ENCODE measurements at regions not wholly inside any gene's neighbourhood (a gene's known extent, or its start where the extent isn't known, plus 50 kb on each side); places are given as distances from the start of the nearest gene placed in this dataset.
"Not testable (repeated sequence)": the region's sequence is repeated elsewhere in the genome, so short reads cannot be mapped to it uniquely, and the experiment has no call there.

DNA sequence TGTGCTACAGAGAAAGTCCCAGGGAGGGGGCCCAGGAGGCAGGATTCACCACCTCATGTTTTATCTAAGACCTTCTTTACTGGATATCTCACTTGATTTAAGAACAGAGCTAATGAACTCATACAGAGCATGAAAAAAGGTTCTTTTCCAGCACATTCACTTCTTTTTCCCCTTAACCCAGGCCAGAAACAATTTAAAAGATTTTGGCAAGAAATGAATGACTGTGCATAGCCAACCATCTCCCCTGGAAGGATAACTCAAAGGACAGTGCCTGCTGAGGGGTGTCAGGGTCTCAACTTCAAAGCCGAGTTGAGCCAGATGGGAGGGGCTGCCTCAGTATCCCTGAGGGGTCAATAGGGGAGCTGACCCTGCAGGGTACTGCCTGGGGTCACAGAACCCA, 253.4 kb downstream of the SOD2 start:
- no peak for DNase-seq

DNA sequence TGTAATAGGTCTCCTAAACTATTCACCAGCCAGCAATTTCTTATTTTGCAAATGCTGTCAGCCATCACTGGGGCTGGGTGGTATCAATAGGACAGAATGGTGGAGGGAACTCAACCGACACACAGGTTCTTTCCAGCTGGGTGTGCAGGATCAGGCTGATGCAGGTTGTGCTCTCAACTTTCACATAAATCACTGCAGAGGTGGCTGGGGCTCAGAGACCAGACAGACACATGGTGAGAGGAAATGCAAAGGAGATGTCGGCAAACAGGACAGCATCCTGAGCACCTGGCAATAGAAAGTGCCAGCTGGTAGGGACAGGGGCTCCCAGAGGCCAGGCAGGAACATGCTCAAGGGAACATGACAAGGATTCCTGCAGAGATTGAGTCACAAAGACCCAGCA, 254.9 kb downstream of the SOD2 start:
- DNase-seq: no peak

DNA sequence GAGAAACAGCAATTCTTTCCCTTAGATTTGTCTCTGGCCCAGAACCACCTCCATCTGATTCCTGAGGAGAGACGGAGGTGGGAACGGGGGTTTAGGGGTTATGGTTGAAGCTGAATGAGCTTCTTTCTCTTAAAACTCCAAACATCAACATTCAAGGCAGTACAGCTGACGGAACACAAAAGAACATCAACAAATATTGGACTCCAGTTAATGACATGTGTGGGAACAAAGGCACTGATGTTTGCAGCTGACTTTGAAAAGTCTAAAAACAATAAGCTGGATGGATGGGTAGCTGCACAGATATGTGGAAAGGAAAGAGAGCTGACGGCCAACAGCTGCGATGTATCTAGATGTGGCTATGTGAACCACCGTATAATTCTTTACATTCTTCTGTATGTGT, 256.5 kb downstream of the SOD2 start:
- DNase-seq: no peak

DNA sequence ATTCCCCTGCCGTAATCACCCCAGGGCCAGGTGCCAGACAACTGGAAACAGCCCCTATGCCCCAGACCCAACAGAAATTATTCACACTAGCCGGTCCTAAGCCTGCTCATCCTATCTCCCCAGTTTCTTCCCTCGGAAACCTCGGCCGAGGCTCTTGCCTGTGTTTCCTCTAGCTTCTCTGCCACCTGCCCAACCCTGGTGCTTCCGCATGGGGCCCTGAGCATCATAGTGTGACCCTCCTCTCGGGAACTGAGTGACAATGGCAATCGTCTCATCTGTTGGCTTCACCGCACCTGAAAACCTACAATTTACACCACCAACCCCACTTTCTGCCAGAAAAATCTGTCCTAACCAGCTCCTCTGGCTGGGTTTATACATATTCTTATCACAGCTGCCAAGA, 257.3 kb downstream of the SOD2 start:
- no peak for DNase-seq

DNA sequence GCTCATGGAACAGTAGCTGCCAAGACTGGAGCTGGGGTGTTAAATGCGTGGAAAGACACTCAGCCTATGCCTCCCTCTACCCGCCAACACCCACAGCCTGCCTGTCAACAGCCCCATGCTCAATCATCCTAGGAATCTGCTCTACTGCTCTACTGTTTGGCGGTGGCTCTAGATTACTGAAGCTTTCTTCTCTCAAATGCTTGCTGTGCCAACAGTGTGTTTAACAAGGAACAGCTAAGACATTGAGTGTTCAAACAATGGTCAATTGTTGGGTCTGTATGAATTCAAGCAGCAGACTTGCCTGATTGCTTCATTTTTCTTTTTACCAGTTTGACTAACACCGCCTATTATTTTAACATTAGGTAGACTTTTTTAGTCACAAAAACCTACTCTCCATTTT, 258.6 kb downstream of the SOD2 start:
- no peak for DNase-seq

DNA sequence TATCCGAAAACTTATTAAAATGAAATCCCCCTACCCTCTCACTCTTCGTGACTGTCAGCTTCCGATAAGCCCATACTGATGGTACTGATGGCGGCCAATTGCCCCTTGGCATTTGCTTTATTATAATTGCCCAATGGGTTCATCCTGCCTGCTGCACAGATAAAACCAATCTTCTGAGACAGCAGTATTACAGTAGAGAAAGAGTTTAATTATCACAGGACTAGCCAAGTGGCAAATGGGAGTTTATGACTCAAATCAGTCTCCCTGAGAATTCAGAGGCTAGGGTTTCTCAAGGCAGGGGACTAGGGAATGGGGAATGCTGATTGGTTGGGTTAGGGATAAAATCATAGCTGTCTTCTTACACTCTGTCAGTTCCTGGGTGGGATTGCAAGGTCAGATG, 259.5 kb downstream of the SOD2 start:
- DNase-seq: no peak

DNA sequence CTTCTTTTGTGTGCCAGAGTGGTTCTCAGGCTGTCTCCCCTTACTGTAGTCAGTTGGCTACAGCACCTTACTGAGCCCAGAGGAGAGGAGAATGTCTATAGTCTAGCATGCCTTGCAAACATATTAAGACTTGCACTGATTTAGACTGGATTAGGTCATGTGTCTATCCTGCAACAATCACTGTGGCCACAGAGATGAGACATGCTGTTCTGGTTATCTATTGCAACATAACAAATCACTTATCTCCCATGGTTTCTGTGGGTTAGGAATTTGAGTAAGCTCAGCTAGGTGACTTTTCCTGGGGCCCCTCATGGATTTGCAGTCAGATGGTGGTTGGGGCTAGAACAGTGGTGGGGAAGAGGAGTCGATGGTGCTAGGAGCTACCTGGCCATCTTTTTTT, 261.3 kb downstream of the SOD2 start:
- DNase-seq: no peak

DNA sequence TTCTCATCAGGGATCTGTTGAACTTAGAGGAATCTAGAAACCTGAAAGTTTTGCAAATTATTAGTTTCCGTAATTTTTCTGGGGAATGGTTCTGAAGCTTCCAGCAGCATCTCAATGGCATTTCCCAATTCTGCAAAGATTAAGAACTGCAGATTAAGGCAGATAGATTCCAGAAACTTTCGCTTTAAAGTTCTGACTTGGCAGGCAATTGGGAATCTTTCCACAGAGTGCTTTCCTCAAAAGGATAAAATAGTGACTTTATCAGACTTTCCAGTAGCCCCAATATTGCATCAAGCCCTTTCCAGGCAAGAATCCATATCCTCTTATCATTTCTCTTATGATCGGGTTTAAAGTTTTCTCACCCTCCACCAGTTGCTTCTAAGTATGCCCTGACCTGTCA, 261.1 kb downstream of the FNDC1 start:
- DNase-seq: no peak

DNA sequence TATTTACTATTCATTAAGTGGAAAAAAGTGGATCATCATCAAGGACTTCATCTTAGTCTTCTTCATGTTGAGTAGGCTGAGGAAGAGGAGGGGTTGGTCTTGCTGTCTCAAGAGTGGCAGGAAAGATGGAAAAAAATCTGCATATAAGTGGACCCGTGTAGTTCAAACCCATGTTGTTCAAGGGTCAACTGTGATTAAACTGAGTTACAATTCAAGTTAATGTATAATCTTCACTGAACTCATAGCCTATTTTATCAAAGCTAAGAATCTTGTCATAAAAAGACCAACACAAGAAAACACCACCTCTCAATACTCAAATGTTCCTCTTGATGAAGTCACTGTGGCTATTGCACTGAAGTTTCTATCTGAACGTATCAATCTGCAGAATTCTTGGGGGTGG, 260.2 kb downstream of the FNDC1 start:
- no peak for DNase-seq

DNA sequence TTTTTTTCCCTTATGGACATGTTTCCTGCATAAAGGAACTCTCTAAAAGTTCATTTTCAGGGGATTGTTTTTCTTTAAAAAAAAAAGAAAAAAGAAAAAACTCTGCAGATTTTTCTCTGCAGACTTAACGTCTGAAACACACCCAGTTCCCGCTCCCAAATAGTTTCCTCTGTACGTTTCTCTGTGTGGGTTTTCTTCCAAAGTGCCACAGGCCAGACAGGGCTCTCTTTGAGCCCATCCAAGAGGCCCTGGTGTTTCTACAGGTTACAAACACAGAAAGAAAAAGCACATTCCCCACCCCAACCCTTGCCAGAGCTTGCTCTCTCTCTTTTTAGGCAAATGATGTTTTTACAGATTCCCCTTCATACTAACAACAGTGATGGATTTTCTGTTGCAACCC, 258.6 kb downstream of the FNDC1 start:
- no peak for DNase-seq

DNA sequence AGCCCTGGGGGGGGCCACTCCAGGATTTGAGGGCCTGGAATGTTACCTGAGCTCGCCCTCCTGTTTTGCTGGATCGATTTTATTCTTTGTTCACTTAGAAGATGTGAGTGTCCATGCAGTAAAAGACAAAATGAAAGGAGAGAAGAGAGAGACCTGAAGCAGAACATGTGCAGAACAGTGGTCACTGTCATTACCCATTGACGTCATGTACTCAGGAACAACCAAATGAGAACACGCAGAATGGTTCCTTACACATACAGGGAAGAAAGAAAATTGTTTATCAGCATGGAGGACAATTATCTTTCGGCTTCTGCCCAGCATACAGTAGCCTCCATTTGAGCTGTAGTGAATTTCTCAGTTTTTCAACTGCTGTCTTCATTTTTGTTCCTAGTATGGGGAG, 258.1 kb downstream of the FNDC1 start:
- no peak for DNase-seq

DNA sequence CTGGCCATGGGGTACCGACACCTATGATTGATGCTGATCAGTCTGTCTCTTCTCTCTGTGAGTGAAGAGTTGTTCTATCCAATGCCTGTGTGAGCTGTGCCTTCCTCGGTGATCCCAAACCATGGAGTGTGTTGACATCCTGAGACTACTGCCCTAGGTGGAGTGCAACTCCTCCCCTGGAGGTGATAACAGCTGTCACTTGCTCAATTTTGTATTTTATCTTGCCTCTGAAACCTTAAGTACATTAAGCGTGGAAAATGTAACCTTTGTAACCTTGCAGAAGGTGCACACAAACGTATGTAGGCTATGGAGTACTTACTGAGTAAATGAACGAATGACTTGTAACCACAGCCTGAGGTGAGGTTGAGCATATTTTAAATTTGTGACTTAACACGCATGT, 256.2 kb downstream of the FNDC1 start:
- no peak for DNase-seq

DNA sequence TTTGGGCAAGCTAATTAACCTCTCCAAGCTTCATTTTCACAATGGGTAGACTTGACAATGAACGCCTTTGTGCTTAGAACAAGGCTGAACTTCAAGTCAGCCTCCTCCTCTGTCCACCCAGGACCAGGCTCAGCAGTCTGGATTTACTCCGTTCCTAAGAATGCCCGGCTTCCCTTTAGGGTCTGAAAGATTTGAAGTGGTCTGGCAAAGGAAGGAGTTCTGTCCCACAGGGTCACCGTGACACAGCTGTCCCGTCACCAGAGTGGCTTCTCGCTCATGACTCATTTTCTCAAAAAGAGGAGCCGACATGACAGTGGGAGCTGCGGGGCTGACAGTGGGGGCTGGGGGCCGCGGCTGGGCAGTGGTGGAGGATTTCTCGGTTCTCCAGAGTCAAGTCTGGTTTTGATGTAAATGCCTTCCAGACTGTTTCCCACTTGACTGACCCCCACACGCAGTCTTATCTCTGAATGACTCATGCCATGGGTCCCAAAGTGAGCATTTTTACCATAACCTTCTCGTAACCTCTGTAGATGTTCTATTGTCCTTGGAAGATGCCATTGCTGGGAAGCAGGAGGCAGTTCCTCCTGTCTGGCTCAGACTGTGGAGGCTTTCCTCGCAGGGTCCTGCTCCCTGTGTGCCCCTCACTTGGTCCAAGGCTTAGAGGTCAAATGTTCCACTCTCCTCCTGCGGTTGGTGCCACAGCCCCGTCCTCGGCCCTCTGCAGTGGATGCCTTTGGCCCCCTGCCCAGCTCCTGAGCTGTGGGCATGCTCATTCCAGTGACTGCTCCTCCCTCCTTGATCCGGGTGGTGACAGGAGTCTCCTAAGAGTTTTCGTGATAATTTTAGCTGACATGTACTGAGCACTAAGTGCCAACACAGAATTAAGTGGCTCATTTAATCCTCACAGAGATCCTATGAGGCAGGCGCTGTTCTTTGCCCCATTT, 253.1 kb downstream of the FNDC1 start:
- no peak for DNase-seq

DNA sequence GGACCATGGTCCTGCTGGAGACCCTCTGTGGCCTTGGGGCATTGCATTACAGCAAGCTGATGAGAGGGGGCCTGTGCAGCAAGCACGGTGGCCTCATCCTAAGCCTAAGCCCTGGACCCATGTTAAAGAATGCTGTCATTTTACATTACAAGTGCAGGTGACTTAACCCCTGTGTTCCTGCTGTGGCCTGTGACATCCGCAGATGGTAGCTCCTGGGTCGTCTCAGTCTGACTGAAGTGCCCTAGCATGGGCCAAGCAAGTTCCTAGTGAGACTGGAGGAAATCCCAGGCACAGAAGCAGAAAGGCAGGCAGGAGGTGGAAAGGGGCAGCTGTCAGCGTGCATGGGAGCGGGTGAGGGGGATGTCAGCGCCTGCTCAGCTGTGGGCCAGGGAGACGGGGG, 252.4 kb downstream of the FNDC1 start:
- DNase-seq: no peak

DNA sequence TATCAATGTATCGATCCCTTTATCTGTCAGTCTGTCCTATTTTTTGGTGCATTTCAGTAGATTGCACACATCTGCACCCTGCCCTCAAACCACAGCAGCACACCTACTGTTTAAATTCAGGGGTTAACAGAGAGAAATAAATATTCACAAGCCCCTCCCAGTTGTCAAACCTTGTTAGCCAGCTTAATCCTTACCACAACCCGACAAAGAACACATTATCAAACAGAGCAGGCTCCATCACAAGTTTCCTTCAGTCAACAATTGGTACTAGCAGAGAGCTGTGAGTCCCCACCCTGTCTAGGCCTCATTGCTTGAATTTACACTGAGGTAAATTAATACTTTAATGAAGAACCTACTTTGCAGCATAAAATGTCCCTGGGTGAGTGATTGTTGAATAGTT, 249.8 kb downstream of the FNDC1 start:
- DNase-seq: no peak

DNA sequence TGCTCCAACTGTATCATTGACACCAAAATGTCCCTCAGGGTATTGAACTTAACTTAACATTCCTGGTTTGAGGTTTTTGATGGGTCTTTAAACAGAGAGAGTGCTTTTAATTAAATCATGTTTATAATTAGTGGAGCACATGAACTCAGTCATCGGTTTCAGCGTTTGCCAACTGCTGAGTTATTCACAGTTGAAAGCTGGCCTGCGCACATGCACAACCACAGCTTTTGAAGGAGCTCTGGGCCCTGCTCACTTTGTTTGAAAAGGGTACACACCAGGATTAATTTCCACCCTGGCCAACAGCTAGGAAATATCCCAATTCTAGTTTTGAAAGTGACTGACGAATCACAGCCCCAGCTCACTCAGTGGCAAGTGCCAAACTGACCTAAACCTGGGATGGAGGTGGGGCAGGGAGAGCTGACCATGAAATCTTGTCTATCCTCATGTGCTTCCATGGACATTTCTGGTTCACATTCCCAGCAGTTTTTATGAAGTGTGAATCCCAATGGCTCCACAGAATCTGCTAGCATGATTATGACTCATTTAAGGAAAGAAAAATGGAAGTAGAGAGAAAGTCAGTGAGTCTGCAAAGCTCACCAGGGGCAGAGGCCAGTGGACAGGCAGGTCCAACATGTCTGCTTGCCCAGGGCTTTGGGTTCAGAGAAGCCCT, 247.8 kb downstream of the FNDC1 start:
- no peak for DNase-seq

DNA sequence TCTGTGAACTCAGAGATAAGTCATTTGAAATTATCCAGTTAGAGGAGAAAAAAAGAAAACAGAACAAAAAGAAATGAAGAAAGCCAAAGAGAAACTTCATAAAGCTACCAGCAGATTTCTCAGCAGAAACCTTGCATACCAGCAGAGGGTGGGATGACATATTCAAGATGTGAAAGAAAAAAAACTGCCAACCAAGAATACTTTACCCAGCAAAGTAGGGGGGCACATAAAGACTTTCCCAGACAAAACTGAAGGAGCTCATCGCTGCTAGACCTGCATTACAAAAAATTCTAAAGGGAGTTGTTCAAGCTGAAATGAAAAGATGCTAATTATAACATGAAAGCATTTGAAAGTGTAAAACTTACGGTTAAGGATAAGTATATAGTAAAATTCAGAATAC, 246.3 kb downstream of the FNDC1 start:
- no peak for DNase-seq

DNA sequence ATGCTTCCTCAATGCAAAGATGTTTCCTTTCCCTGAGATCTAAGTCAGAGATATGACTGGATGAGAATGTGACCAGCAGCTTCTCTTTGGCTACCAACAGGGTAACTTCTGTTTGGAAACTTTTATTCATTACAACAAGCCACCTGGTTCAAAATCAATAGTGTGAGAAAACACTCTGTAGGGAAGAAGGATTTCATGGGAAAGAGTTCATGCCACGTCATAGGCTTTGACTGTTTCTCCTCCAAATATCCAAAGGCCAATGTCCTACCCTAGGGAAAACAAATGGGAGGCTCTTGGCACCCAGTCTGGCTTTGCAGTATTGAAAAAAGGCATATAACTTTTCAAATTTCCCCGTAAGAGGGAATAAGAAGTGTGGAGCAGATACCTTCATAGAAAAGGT, 245.5 kb downstream of the FNDC1 start:
- DNase-seq: no peak

DNA sequence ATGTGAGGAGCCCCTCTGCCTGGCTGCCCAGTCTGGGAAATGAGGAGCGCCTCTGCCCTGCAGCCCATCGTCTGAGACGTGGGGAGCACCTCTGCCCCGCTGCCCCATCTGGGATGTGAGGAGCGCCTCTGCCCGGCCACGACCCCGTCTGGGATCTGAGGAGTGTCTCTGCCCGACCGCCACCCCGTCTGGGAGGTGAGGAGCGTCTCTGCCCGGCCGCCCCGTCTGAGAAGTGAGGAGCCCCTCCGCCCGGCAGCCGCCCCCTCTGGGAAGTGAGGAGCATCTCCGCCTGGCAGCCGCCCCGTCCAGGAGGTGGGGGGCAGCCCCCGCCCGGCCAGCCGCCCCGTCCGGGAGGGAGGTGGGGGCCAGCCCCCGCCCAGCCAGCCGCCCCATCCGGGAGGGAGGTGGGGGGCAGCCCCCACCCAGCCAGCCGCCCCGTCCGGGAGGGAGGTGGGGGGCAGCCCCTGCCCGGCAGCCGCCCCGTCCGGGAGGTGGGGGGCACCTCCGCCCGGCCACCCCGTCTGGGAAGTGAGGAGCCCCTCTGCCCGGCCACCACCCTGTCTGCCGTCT, 238.1 kb downstream of the FNDC1 start:
- not testable (repeated sequence) for DNase-seq

DNA sequence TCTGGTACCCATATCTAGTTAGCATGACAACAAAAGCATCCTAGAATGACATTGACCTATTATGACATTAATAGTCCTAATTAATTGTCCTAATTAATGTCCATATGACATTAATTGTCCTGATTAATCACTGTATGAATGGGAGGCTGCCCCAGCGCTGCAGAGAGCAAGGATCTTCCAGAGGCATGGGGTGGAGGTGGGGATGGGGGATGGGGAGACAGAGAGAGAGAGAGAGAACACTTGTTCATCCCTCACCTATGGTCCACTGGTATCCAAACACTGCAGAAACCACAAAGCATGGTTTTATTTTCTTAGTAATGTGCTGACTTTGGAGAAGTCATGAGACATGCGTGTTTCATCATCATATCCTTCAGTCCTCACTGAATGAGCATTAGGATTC, 235.1 kb downstream of the FNDC1 start:
- no peak for DNase-seq

DNA sequence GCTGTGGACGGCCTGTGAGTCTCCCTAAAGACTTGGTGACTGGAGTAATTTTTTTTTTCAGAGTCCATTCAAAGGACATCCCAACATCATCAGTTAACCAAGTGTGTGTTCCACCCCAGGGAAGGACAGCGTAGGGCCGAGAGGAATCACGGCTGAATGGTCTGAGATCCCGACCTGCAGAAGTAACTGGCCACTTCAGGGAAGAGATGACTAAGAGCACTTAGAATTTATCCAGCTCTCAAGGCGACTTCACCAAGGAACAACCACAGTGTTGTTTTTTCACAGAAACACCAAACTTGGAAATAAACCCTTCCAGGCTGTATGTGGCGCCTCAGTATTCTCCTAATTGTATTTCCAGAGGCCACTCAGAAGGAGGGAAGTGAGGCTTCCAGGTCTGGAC, 231.6 kb downstream of the FNDC1 start:
- no peak for DNase-seq

DNA sequence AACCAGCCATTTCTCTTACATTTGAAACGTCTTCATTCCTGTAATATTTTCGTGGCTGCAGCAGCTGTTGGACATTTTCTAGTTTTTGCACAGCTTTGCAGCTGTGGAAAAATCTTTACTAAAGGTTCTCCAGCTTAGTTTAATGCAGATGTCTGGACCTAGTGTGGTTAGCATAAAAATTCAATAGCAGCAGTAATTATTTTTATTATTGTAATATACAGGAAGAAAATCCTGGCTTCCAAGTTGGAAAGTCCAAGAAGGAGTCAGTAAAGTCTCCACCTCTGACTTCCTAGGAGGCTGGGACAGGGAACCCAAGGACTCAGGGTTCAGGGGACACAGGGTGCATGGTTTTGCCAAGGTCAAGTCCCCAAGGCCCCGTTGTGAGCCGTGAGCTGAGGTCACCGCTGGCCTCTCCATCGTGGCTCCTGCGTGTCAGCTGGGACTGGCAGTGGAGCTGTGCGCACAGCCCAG, 230.6 kb downstream of the FNDC1 start:
- no peak for DNase-seq

DNA sequence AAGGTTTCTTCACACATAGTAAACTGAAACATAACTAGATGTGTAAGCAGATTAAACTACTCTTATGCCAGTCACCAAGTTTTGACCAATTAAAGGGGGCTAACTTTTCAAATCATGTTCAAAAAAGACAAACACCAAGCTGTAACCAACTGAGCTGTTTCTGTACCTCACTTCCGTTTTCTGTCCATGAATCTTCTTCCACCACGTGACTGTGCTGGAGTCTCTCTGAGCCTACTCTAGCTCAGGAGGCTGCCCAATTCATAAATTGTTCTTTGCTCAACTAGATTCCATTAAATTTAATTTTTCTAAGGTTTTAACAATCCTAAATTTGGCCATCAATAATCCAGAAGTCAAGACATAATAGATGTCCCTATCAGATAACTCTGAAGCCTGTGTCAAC, 229.4 kb downstream of the FNDC1 start:
- DNase-seq: no peak

DNA sequence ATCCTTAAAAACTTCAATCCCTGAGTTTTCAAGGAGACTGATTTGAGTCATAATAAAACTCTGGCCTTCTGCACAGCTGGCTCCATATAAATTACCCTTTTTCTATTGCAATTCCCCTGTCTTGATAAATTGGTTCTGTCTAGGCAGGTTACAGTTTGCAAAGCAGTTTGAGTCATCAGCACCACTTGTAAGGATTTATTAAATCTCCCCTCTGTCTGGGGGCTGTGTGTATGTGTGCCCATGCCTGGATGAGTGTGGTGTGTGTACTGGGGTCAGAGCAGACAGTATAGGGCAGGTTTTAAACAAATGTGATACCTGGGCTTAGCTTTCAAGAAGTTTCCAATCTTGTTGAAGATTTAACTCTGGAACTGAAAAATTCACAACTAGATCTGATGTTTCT, 228.6 kb downstream of the FNDC1 start:
- no peak for DNase-seq

All from NCI-H1105 treated with DMSO at 0.1 percent for 48 hours (cell line).